Panc1 (cell line): ENCODE measurements at regions not wholly inside any gene's neighbourhood (a gene's known extent, or its start where the extent isn't known, plus 50 kb on each side); places are given as distances from the start of the nearest gene placed in this dataset.

ENCODE experiments used
- CTCF ChIP-seq: fragments of 450-650 bp; IDR thresholded peaks from 2 replicates; pipeline ENCODE4 v1.5.1; 2017; ENCODE audit warnings: mild to moderate bottlenecking
- REST ChIP-seq, 2 experiments: IDR thresholded peaks; 2 replicates each; pipeline ENCODE4 v1.6.1; 2011 to 2012; ENCODE audit warnings: low read depth in 2 of 2, control low read depth in 1 of 2, low read length in 1 of 2, mild to moderate bottlenecking in 1 of 2, moderate library complexity in 1 of 2; ENCODE audit not compliant: insufficient read depth in 1 of 2
- SIN3A ChIP-seq: IDR thresholded peaks from 2 replicates; pipeline ENCODE4 v1.6.1; 2012; ENCODE audit warnings: low read depth, mild to moderate bottlenecking, low read length, moderate library complexity, borderline replicate concordance; ENCODE audit not compliant: insufficient read depth

- TF ChIP-seq CTCF (no peak), SIN3A (no peak), REST (IDR thresholded peaks at IDR 0.05; ENCODE audit: insufficient read depth in 1 of 2, low read depth in 2 of 2, low read length in 1 of 2) (no peak)
Measured at GRCh38 chr6:48429610-48430009, 318.6 kb upstream of the PTCHD4 start.
